Activated CD8-positive, alpha-beta memory T cell treated with anti-CD3 and anti-CD28 coated beads, Interleukin-2, amount 10 ng/mL, durations not matched to agents 7 days and 5 days (primary cell): ENCODE measurements at regions not wholly inside any gene's neighbourhood (a gene's known extent, or its start where the extent isn't known, plus 50 kb on each side); places are given as distances from the start of the nearest gene placed in this dataset.
"Not testable (repeated sequence)": the region's sequence is repeated elsewhere in the genome, so short reads cannot be mapped to it uniquely, and the experiment has no call there.

Experiments used
- ATAC-seq: fragments of 150-1000 bp; cut with Tn5 transposase; one replicate; pipeline ENCODE4 v1.10.0; 2021; ENCODE audit warnings: moderate library complexity
- CTCF ChIA-PET: fragments of 350-600 bp; sonication (Branson Sonifier 250); formaldehyde crosslinking; loops from one replicate; lab custom pipeline; 2021; ENCODE audit warnings: antibody characterized with exemption; lab: Charles Lee
- DNase-seq: peaks from one replicate; pipeline ENCODE4 v3.0.0-alpha.2; 2020
- H3K27ac Mint-ChIP-seq: one replicate; pipeline ENCODE4 v1.8.0; 2021; ENCODE audit warnings: mild to moderate bottlenecking, mixed read lengths
- H3K27me3 Mint-ChIP-seq: one replicate; pipeline ENCODE4 v1.8.0; 2021; ENCODE audit warnings: mixed read lengths
- H3K36me3 Mint-ChIP-seq: one replicate; pipeline ENCODE4 v1.8.0; 2021; ENCODE audit warnings: mild to moderate bottlenecking, mixed read lengths
- H3K4me1 Mint-ChIP-seq: one replicate; pipeline ENCODE4 v1.8.0; 2021; ENCODE audit warnings: mixed read lengths
- H3K4me3 Mint-ChIP-seq: one replicate; pipeline ENCODE4 v1.8.0; 2021; ENCODE audit warnings: mild to moderate bottlenecking, moderate library complexity, mixed read lengths
- H3K9me3 Mint-ChIP-seq: one replicate; pipeline ENCODE4 v1.8.0; 2022; ENCODE audit warnings: low read depth, mixed read lengths

- Mint-ChIP-seq H3K27ac (no peak overlapping the region), H3K36me3 (no peaks in the 10 kb centered on the region), H3K4me1 (no peaks in the 10 kb centered on the region), H3K4me3 (no peak overlapping the region), H3K9me3 (no peaks in the 10 kb centered on the region), H3K27me3 (no peaks in the 10 kb centered on the region)
- DNase-seq = no peak
- no peak for ATAC-seq
- CTCF ChIA-PET = no interaction called here
Measured at GRCh38 chr12:20099395-20100183, 268.7 kb upstream of the PDE3A start.

GRCh38 chr12:20101046-20101445 is 267.3 kb upstream of the PDE3A start:
- H3K27ac Mint-ChIP-seq = no peak overlapping the region
- CTCF ChIA-PET = no interaction called here
- H3K36me3 Mint-ChIP-seq = no peaks in the 10 kb centered on the region

GRCh38 chr12:20105943-20106342 is 262.4 kb upstream of the PDE3A start:
- no peaks in the 10 kb centered on the region for H3K36me3 Mint-ChIP-seq
- no peak for ATAC-seq

More at GRCh38 chr12:20101046-20101445, 267.3 kb upstream of the PDE3A start:
- Mint-ChIP-seq H3K4me1 (no peaks in the 10 kb centered on the region), H3K27me3 (no peaks in the 10 kb centered on the region), H3K4me3 (no peak overlapping the region), H3K9me3 (no peaks in the 10 kb centered on the region)
- ATAC-seq (no peak), DNase-seq (no peak)

GRCh38 chr12:20109676-20110075 is 258.7 kb upstream of the PDE3A start:
- Mint-ChIP-seq H3K4me1 (no peaks in the 10 kb centered on the region), H3K4me3 (no peak overlapping the region), H3K27ac (no peak overlapping the region), H3K36me3 (no peaks in the 10 kb centered on the region), H3K9me3 (no peaks in the 10 kb centered on the region), H3K27me3 (no peaks in the 10 kb centered on the region)
- no peak for ATAC-seq
- CTCF ChIA-PET = no interaction called here
- DNase-seq = no peak

More at GRCh38 chr12:20105943-20106342, 262.4 kb upstream of the PDE3A start:
- no peak for DNase-seq
- CTCF ChIA-PET = no interaction called here
- no peak overlapping the region for H3K4me3 Mint-ChIP-seq
- no peak overlapping the region for H3K27ac Mint-ChIP-seq
- no peaks in the 10 kb centered on the region for H3K4me1 Mint-ChIP-seq
- H3K27me3 Mint-ChIP-seq = no peaks in the 10 kb centered on the region
- H3K9me3 Mint-ChIP-seq = no peaks in the 10 kb centered on the region

GRCh38 chr12:20115371-20115770 is 253.0 kb upstream of the PDE3A start:
- H3K4me3 Mint-ChIP-seq, DNase-seq, H3K9me3 Mint-ChIP-seq, H3K4me1 Mint-ChIP-seq, H3K27me3 Mint-ChIP-seq, ATAC-seq, H3K36me3 Mint-ChIP-seq, H3K27ac Mint-ChIP-seq, CTCF ChIA-PET: not testable (repeated sequence)

GRCh38 chr12:20119596-20120402 is 248.5 kb upstream of the PDE3A start:
- Mint-ChIP-seq H3K4me1 (no peaks in the 10 kb centered on the region), H3K36me3 (no peaks in the 10 kb centered on the region), H3K27me3 (no peaks in the 10 kb centered on the region), H3K27ac (no peak overlapping the region), H3K4me3 (no peak overlapping the region), H3K9me3 (peaks cover 3% of the 10 kb centered on the region)
- no peak for ATAC-seq
- DNase-seq = no peak
- CTCF ChIA-PET = no interaction called here

GRCh38 chr12:20120403-20120725 is 248.0 kb upstream of the PDE3A start:
- Mint-ChIP-seq H3K36me3 (no peaks in the 10 kb centered on the region), H3K9me3 (peaks cover 3% of the 10 kb centered on the region), H3K4me3 (no peak overlapping the region), H3K27ac (no peak overlapping the region), H3K27me3 (no peaks in the 10 kb centered on the region), H3K4me1 (no peaks in the 10 kb centered on the region)
- ATAC-seq (no peak), DNase-seq (no peak)
- CTCF ChIA-PET = no interaction called here

- DNase-seq (no peak), ATAC-seq (no peak)
- H3K9me3 Mint-ChIP-seq = no peaks in the 10 kb centered on the region
- H3K36me3 Mint-ChIP-seq = no peaks in the 10 kb centered on the region
- CTCF ChIA-PET = interaction anchor here (0.6 kb wide), 1 partner anchor 29 kb away, joined by 3 read pairs; no protein-coding TSS in a partner anchor
- H3K4me1 Mint-ChIP-seq = no peaks in the 10 kb centered on the region
- no peak overlapping the region for H3K4me3 Mint-ChIP-seq
- no peak overlapping the region for H3K27ac Mint-ChIP-seq
- H3K27me3 Mint-ChIP-seq = no peaks in the 10 kb centered on the region
Measured at GRCh38 chr12:20122274-20122673, 246.1 kb upstream of the PDE3A start.

- no peaks in the 10 kb centered on the region for H3K36me3 Mint-ChIP-seq
- H3K27ac Mint-ChIP-seq = no peak overlapping the region
- no peaks in the 10 kb centered on the region for H3K4me1 Mint-ChIP-seq
- no peak for DNase-seq
- CTCF ChIA-PET = no interaction called here
- H3K27me3 Mint-ChIP-seq = no peaks in the 10 kb centered on the region
- no peaks in the 10 kb centered on the region for H3K9me3 Mint-ChIP-seq
- no peak for ATAC-seq
- no peak overlapping the region for H3K4me3 Mint-ChIP-seq
Measured at GRCh38 chr12:20123465-20123864, 244.9 kb upstream of the PDE3A start.

- CTCF ChIA-PET = no interaction called here
- Mint-ChIP-seq H3K27me3 (no peaks in the 10 kb centered on the region), H3K4me1 (no peaks in the 10 kb centered on the region), H3K9me3 (no peaks in the 10 kb centered on the region), H3K27ac (no peak overlapping the region), H3K36me3 (no peaks in the 10 kb centered on the region), H3K4me3 (no peak overlapping the region)
- ATAC-seq (no peak), DNase-seq (no peak)
Measured at GRCh38 chr12:20125276-20125798, 243.0 kb upstream of the PDE3A start.

- ATAC-seq = no peak
- Mint-ChIP-seq H3K9me3 (no peaks in the 10 kb centered on the region), H3K27ac (no peak overlapping the region), H3K4me3 (no peak overlapping the region), H3K4me1 (no peaks in the 10 kb centered on the region), H3K27me3 (no peaks in the 10 kb centered on the region), H3K36me3 (no peaks in the 10 kb centered on the region)
- DNase-seq = no peak
- CTCF ChIA-PET = no interaction called here
Measured at GRCh38 chr12:20126601-20127000, 241.7 kb upstream of the PDE3A start.

GRCh38 chr12:20127413-20127812 is 240.9 kb upstream of the PDE3A start:
- Mint-ChIP-seq H3K27me3 (no peaks in the 10 kb centered on the region), H3K4me1 (no peaks in the 10 kb centered on the region), H3K27ac (no peak overlapping the region), H3K4me3 (no peak overlapping the region), H3K9me3 (no peaks in the 10 kb centered on the region), H3K36me3 (no peaks in the 10 kb centered on the region)
- CTCF ChIA-PET = no interaction called here
- no peak for DNase-seq
- ATAC-seq = no peak

- DNase-seq (no peak), ATAC-seq (no peak)
- CTCF ChIA-PET = no interaction called here
- Mint-ChIP-seq H3K4me3 (no peak overlapping the region), H3K4me1 (no peaks in the 10 kb centered on the region), H3K9me3 (no peaks in the 10 kb centered on the region), H3K27ac (no peak overlapping the region), H3K27me3 (no peaks in the 10 kb centered on the region), H3K36me3 (no peaks in the 10 kb centered on the region)
Measured at GRCh38 chr12:20128928-20129327, 239.4 kb upstream of the PDE3A start.

GRCh38 chr12:20132818-20133217 is 235.5 kb upstream of the PDE3A start:
- Mint-ChIP-seq H3K4me3 (no peak overlapping the region), H3K27ac (no peak overlapping the region), H3K4me1 (no peaks in the 10 kb centered on the region), H3K36me3 (no peaks in the 10 kb centered on the region), H3K9me3 (no peaks in the 10 kb centered on the region), H3K27me3 (no peaks in the 10 kb centered on the region)
- DNase-seq (no peak), ATAC-seq (no peak)
- CTCF ChIA-PET = no interaction called here
